ENCODE measurements at regions not wholly inside any gene's neighbourhood (a gene's known extent, or its start where the extent isn't known, plus 50 kb on each side); places are given as distances from the start of the nearest gene placed in this dataset.

DNA sequence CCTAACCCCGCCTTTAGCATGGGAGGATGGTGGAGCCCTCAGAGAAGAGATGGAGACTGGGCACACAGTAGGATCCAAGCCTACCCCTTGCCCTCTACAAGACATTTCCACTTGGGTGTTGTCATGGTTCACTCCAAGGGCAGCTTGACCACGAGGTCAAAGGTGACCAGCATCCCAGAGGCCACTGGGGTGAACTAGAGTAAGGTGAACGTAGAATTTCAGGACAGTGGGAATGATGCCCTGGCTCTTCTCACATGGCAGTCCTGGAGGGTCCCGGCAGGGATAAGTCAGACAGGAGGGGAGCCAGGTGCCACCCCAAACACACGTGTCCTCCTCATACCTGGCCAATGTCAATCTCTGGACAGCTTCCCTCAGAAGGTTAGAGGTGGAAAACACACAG, 274.2 kb upstream of the AGTR2 start:
- H3K4me2 ChIP-seq (ENCODE audit: control insufficient read depth, extremely low read depth, insufficient read depth, low read depth, low read length) = no peak overlapping the region
- H3K9ac ChIP-seq (ENCODE audit: control insufficient read depth, extremely low read depth, insufficient read depth, low read length) = no peak overlapping the region
- no peak overlapping the region for H2AFZ ChIP-seq (ENCODE audit: control insufficient read depth, low read length)
- no peaks in the 10 kb centered on the region for H3K9me1 ChIP-seq (ENCODE audit: control insufficient read depth, extremely low read depth, insufficient read depth, low read length)
- peaks cover 5% of the 10 kb centered on the region for H3K27me3 ChIP-seq (ENCODE audit: control insufficient read depth, extremely low read depth, insufficient read depth, low read length)
- dilution Hi-C loops (cut with MboI; ENCODE audit: extremely low pct_ligation_motif_present, low sequenced_read_pairs) = no loop called here
- no peaks in the 10 kb centered on the region for H3K36me3 ChIP-seq (ENCODE audit: control insufficient read depth in 2 of 2, extremely low read depth in 1 of 2, insufficient read depth in 2 of 2, low read length in 2 of 2)
- H3K9me3 ChIP-seq (ENCODE audit: control insufficient read depth, low read depth, low read length) = no peaks in the 10 kb centered on the region
- no peak overlapping the region for H3K27ac ChIP-seq (ENCODE audit: control insufficient read depth, insufficient read depth, low read length)
- DNase-seq (ENCODE audit: low read depth, low spot score) (no peak), FAIRE-seq (no peak)
- H3K4me1 ChIP-seq (ENCODE audit: control insufficient read depth, extremely low read depth, insufficient read depth, low read length) = peaks cover 3% of the 10 kb centered on the region
- no peaks in the 10 kb centered on the region for H3K79me2 ChIP-seq (ENCODE audit: control insufficient read depth, insufficient read depth, low read length)
- no peak overlapping the region for H3K4me3 ChIP-seq (ENCODE audit: control insufficient read depth in 2 of 3, extremely low read depth in 1 of 3, insufficient read depth in 2 of 3, low read depth in 1 of 3, low read length in 3 of 3)
- TF ChIP-seq, protein P1, sequence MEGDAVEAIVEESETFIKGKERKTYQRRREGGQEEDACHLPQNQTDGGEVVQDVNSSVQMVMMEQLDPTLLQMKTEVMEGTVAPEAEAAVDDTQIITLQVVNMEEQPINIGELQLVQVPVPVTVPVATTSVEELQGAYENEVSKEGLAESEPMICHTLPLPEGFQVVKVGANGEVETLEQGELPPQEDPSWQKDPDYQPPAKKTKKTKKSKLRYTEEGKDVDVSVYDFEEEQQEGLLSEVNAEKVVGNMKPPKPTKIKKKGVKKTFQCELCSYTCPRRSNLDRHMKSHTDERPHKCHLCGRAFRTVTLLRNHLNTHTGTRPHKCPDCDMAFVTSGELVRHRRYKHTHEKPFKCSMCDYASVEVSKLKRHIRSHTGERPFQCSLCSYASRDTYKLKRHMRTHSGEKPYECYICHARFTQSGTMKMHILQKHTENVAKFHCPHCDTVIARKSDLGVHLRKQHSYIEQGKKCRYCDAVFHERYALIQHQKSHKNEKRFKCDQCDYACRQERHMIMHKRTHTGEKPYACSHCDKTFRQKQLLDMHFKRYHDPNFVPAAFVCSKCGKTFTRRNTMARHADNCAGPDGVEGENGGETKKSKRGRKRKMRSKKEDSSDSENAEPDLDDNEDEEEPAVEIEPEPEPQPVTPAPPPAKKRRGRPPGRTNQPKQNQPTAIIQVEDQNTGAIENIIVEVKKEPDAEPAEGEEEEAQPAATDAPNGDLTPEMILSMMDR (optimal IDR thresholded peaks at IDR 0.05 in 1 of 3, IDR thresholded peaks at IDR 0.05 in 1 of 3, conservative IDR thresholded peaks at IDR 0.05 in 1 of 3; ENCODE audit: extremely low read depth in 1 of 3, insufficient read depth in 2 of 3, low read length in 3 of 3) = no peak
- TF ChIP-seq EZH2 (IDR thresholded peaks at IDR 0.05; ENCODE audit: low read length) = no peak
- H4K20me1 ChIP-seq (ENCODE audit: control insufficient read depth, extremely low read depth, insufficient read depth, low read length) = no peaks in the 10 kb centered on the region

DNA sequence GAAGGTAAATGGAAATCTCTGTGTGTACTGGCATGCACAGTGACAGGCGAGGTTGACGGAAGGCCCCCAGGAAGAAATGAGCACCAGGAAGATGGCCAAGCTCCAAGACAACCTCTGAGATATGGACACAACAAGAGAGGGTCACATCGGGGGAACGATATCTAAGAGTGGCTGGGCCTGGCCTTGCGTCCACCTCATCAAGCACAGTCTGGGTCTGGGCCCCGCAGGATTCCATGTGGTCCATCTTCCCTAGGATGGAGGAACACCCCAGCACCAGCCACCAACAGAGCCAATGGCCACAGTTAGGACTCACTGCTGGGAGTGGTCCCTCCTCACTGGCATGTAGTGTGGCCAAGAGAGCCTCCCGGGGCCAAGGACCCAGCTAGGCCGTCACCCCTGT, 272.6 kb upstream of the AGTR2 start:
- no peaks in the 10 kb centered on the region for H3K9me1 ChIP-seq (ENCODE audit: control insufficient read depth, extremely low read depth, insufficient read depth, low read length)
- no peaks in the 10 kb centered on the region for H3K79me2 ChIP-seq (ENCODE audit: control insufficient read depth, insufficient read depth, low read length)
- H4K20me1 ChIP-seq (ENCODE audit: control insufficient read depth, extremely low read depth, insufficient read depth, low read length) = no peaks in the 10 kb centered on the region
- H3K9ac ChIP-seq (ENCODE audit: control insufficient read depth, extremely low read depth, insufficient read depth, low read length) = no peak overlapping the region
- no peak for TF ChIP-seq EZH2 (IDR thresholded peaks at IDR 0.05; ENCODE audit: low read length)
- TF ChIP-seq, protein P1 (optimal IDR thresholded peaks at IDR 0.05 in 1 of 3, IDR thresholded peaks at IDR 0.05 in 1 of 3, conservative IDR thresholded peaks at IDR 0.05 in 1 of 3; ENCODE audit: extremely low read depth in 1 of 3, insufficient read depth in 2 of 3, low read length in 3 of 3) = no peak
- H3K36me3 ChIP-seq (ENCODE audit: control insufficient read depth in 2 of 2, extremely low read depth in 1 of 2, insufficient read depth in 2 of 2, low read length in 2 of 2) = no peaks in the 10 kb centered on the region
- FAIRE-seq = no peak
- peaks cover 5% of the 10 kb centered on the region for H3K27me3 ChIP-seq (ENCODE audit: control insufficient read depth, extremely low read depth, insufficient read depth, low read length)
- no peak overlapping the region for H2AFZ ChIP-seq (ENCODE audit: control insufficient read depth, low read length)
- DNase-seq (ENCODE audit: low read depth, low spot score) = no peak
- no peak overlapping the region for H3K27ac ChIP-seq (ENCODE audit: control insufficient read depth, insufficient read depth, low read length)
- peaks cover 3% of the 10 kb centered on the region for H3K4me1 ChIP-seq (ENCODE audit: control insufficient read depth, extremely low read depth, insufficient read depth, low read length)
- no peaks in the 10 kb centered on the region for H3K9me3 ChIP-seq (ENCODE audit: control insufficient read depth, low read depth, low read length)
- no peak overlapping the region for H3K4me3 ChIP-seq (ENCODE audit: control insufficient read depth in 2 of 3, extremely low read depth in 1 of 3, insufficient read depth in 2 of 3, low read depth in 1 of 3, low read length in 3 of 3)
- no peak overlapping the region for H3K4me2 ChIP-seq (ENCODE audit: control insufficient read depth, extremely low read depth, insufficient read depth, low read depth, low read length)
- dilution Hi-C loops (cut with MboI; ENCODE audit: extremely low pct_ligation_motif_present, low sequenced_read_pairs) = no loop called here
